NCI-H1417 (cell line): ENCODE measurements at regions not wholly inside any gene's neighbourhood (a gene's known extent, or its start where the extent isn't known, plus 50 kb on each side); places are given as distances from the start of the nearest gene placed in this dataset.
A peak's percentile ranks its signal among the peaks of the same experiment; 100 is the strongest.

Experiments used
- DNase-seq, 3 experiments: peaks; one replicate each; lab custom pipeline; 2025; lab: John Stamatoyannopoulos, UW

- DNase-seq = no peak
These were observed 63.4 kb downstream of the PMAIP1 start for GRCh38 chr18:59963229-59963628.

DNA sequence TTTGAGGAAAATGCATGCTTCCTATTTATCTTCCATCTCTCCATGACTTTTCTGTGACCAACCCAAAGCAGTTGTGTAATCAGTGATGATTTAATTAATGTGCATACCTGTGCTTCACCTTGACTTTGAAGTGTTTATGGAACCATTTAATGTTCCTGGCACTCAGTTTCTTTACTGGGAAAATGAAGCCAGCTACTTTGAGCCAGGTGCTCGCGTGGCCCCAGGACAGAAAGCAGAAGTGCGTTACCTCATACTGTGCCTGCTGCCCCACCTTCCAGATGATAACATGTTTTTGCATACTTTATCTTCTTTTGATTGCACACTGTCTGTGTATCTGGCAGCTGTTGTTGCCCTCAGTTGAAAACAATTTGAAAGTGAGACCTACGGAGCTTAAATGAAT, 61.3 kb downstream of the PMAIP1 start:
- peak in 2 of 3 experiments; percentile 73 to 90 for DNase-seq

DNA sequence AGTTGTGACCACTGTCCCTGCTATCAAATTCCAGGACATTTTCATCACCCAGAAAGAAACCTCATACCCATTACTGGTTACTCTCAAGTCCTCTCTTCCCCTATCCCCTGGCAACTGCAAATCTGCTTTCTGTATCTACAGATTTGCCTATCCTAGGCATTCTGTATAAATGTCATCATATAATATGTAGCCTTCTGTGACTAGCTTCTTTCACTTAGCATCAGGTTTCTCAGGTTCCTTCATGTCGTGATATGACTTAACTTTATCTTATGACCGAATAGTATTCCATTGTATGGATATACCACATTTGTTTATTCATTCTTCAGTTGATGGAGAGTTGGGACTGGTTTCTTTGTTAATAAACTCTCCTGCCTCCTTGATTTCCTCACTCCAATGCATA, 60.5 kb downstream of the PMAIP1 start:
- DNase-seq = no peak

DNA sequence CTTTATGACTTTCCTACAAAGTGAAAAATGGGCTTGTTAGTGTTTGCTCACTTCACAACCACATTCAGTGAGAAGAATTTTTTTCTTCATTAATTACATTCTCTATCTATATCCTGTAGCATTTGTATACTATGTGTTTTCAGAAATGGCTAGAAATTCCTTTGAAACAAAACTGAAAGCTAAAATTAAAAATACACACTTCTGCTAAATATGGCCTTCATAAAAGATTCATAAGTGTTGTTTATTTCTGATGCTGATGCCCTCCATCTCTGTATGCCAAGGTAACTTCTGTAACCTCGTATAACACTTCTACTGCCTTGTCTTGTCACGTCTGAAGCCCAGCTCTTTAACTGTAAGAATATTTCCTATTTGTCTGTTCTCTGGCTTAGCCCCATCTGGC, 59.8 kb downstream of the PMAIP1 start:
- DNase-seq = no peak

DNA sequence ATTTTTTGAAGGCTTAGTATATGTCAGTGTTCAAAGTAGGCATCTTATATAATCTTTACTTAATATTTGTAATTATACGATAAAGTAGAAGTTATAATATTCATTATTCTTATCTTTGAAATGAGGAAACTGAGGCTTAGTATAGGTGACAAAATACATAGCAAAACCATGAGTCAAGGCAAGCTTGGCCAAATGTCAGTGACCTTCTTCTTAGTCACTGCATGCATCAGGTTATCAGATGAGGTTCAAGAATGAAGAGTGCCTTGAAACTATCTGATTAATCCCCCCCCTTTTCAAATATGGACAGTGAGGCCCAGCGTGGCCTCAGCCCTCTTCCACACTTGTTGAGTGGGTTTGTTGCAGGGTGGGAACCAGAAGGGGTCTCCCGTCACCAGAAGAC, 59.3 kb downstream of the PMAIP1 start:
- DNase-seq = no peak

GRCh38 chr18:59957957-59958356, 58.2 kb downstream of the PMAIP1 start:
- peak; percentile 90 to 100 (median 97) for DNase-seq

- DNase-seq = no peak
These were observed 55.0 kb downstream of the PMAIP1 start for GRCh38 chr18:59954755-59955156.

GRCh38 chr18:59954241-59954640, 54.4 kb downstream of the PMAIP1 start:
- DNase-seq = no peak
